H1 (cell line): ENCODE measurements at regions not wholly inside any gene's neighbourhood (a gene's known extent, or its start where the extent isn't known, plus 50 kb on each side); places are given as distances from the start of the nearest gene placed in this dataset.

Experiments used
- ASH2L ChIP-seq: fragments of 200-600, 300-600 bp; sonication (generic); IDR thresholded peaks from one replicate; pipeline ENCODE4 v1.7.1; 2017; ENCODE audit warnings: low read length
- CHD1 ChIP-seq: IDR thresholded peaks from 2 replicates; pipeline ENCODE4 v1.6.1; 2012; ENCODE audit warnings: low read depth, low read length, improper control_type of control experiment
- CHD7 ChIP-seq: fragments of 300-600 bp; sonication (generic); IDR thresholded peaks from 2 replicates; pipeline ENCODE4 v1.7.1; 2012; ENCODE audit warnings: low read length, moderate library complexity, mild to moderate bottlenecking, inconsistent platforms; ENCODE audit not compliant: insufficient replicate concordance
- CTCF ChIP-seq, 3 experiments: IDR thresholded peaks; 1 replicate in 2 of 3; 2 replicates in 1 of 3; pipeline versions ENCODE4 v1.5.1 to v1.6.1; 2011; ENCODE audit warnings: low read length in 3 of 3, mild to moderate bottlenecking in 3 of 3, inconsistent platforms in 2 of 3, low read depth in 1 of 3, moderate library complexity in 1 of 3; ENCODE audit not compliant: insufficient read depth in 1 of 3; ENCODE audit errors: control extremely low read depth in 1 of 3
- GABPA ChIP-seq: IDR thresholded peaks from 2 replicates; pipeline ENCODE4 v1.6.1; 2011; ENCODE audit warnings: mild to moderate bottlenecking, low read length, moderate library complexity, borderline replicate concordance; ENCODE audit not compliant: insufficient read depth
- POLR2AphosphoS5 ChIP-seq: IDR thresholded peaks from 2 replicates; pipeline ENCODE4 v1.6.1; 2011; ENCODE audit warnings: low read depth, low read length
- SIX5 ChIP-seq: IDR thresholded peaks from 2 replicates; pipeline ENCODE4 v1.6.1; 2011; ENCODE audit warnings: mild to moderate bottlenecking, low read depth, low read length
- SP1 ChIP-seq: IDR thresholded peaks from 2 replicates; pipeline ENCODE4 v1.6.1; 2011; ENCODE audit warnings: low read depth, low read length
- YY1 ChIP-seq: IDR thresholded peaks from 2 replicates; pipeline ENCODE4 v1.6.1; 2011; ENCODE audit warnings: low read depth, mild to moderate bottlenecking, low read length

- TF ChIP-seq CHD7 (no peak), CHD1 (no peak), CTCF (IDR thresholded peaks at IDR 0.05; ENCODE audit: control extremely low read depth in 1 of 3, insufficient read depth in 1 of 3, low read depth in 1 of 3, low read length in 3 of 3) (no peak), ASH2L (no peak), POLR2AphosphoS5 (no peak), YY1 (no peak), SIX5 (no peak), GABPA (no peak), SP1 (no peak)
These were observed 240.8 kb downstream of the PPARGC1A start (continued) for GRCh38 chr4:23648854-23649596.
